Thyroid gland (tissue), 4 donors: ENCODE measurements at regions not wholly inside any gene's neighbourhood (a gene's known extent, or its start where the extent isn't known, plus 50 kb on each side); places are given as distances from the start of the nearest gene placed in this dataset.

ENCODE experiments used
- POLR2A ChIP-seq, 2 donors: fragments of 450-650 bp; IDR thresholded peaks; one replicate each; pipeline ENCODE4 v1.6.1; 2017; ENCODE audit warnings: antibody characterized with exemption in 2 of 2, mild to moderate bottlenecking in 2 of 2, moderate library complexity in 1 of 2
- TF ChIP-seq, protein P1 (sequence below), 6 experiments: fragments of 200-600 bp in 3 of 6; fragments of 450-650 bp in 3 of 6; sonication (generic) in 3 of 6; IDR thresholded peaks; one replicate each; pipeline ENCODE4 v1.5.1; 2016 to 2019; ENCODE audit warnings: antibody characterized with exemption in 6 of 6, mild to moderate bottlenecking in 2 of 6, inconsistent platforms in 1 of 6, moderate library complexity in 1 of 6

DNA sequence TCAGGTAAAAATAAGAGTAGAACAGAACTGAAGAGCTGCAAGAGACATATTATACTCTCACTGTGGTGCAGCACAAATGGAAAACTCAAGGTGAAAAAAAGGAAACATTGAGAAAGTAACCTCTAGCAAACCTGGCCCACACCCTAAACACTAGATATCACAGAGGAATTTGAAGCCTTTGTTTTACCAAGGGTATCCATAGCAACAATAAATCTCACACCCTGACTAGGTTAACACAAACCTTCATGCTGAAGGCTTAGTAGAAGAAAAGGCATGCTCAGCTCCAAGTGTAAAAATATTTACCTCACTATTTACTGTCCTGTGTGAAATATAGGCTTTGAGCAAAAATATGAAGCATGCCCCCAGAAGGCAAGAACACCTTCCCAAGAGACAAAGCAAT, 61.9 kb upstream of the TAB3 start:
- TF ChIP-seq, protein P1, sequence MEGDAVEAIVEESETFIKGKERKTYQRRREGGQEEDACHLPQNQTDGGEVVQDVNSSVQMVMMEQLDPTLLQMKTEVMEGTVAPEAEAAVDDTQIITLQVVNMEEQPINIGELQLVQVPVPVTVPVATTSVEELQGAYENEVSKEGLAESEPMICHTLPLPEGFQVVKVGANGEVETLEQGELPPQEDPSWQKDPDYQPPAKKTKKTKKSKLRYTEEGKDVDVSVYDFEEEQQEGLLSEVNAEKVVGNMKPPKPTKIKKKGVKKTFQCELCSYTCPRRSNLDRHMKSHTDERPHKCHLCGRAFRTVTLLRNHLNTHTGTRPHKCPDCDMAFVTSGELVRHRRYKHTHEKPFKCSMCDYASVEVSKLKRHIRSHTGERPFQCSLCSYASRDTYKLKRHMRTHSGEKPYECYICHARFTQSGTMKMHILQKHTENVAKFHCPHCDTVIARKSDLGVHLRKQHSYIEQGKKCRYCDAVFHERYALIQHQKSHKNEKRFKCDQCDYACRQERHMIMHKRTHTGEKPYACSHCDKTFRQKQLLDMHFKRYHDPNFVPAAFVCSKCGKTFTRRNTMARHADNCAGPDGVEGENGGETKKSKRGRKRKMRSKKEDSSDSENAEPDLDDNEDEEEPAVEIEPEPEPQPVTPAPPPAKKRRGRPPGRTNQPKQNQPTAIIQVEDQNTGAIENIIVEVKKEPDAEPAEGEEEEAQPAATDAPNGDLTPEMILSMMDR (IDR thresholded peaks at IDR 0.05), result no peak
- TF ChIP-seq POLR2A (IDR thresholded peaks at IDR 0.05), result no peak
